Adrenal gland (tissue), 5 donors: ENCODE measurements at regions not wholly inside any gene's neighbourhood (a gene's known extent, or its start where the extent isn't known, plus 50 kb on each side); places are given as distances from the start of the nearest gene placed in this dataset.

ENCODE experiments used
- POLR2A ChIP-seq, 2 donors: fragments of 450-650 bp; IDR thresholded peaks; one replicate each; pipeline ENCODE4 v1.6.1; 2017; ENCODE audit warnings: antibody characterized with exemption in 2 of 2, mild to moderate bottlenecking in 2 of 2, moderate library complexity in 1 of 2
- TF ChIP-seq, protein P1 (sequence below), 6 experiments: fragments of 450-650 bp in 4 of 6; fragments of 200-600 bp in 2 of 6; sonication (generic) in 1 of 6; IDR thresholded peaks; 1 replicate in 5 of 6; 2 replicates in 1 of 6; pipeline versions ENCODE4 v1.5.1 to v1.8.0; 2016 to 2021; ENCODE audit warnings: antibody characterized with exemption in 6 of 6, mild to moderate bottlenecking in 2 of 6, moderate library complexity in 1 of 6
- donor health status: DM: no; HTN: no; CAD: no.

DNA sequence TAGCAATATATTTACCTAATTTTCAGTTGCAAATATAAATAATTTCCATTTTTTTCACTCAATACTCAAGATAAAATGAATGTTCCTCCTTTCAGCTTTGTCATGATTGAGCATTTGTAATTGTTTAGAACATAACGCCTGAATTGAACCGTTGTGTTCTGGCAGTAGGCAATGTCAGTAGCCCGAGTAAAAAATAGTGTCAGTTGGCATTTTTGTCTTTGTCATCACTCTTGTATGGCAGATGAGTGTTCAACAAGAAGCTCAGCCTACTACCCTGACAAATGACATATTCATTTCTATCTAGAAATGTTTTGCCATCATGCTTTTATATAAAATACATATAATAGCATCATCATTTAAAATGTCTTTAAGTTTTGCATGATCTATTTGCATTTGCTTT lies 691.4 kb upstream of the NCAM2 start:
- TF ChIP-seq, protein P1, sequence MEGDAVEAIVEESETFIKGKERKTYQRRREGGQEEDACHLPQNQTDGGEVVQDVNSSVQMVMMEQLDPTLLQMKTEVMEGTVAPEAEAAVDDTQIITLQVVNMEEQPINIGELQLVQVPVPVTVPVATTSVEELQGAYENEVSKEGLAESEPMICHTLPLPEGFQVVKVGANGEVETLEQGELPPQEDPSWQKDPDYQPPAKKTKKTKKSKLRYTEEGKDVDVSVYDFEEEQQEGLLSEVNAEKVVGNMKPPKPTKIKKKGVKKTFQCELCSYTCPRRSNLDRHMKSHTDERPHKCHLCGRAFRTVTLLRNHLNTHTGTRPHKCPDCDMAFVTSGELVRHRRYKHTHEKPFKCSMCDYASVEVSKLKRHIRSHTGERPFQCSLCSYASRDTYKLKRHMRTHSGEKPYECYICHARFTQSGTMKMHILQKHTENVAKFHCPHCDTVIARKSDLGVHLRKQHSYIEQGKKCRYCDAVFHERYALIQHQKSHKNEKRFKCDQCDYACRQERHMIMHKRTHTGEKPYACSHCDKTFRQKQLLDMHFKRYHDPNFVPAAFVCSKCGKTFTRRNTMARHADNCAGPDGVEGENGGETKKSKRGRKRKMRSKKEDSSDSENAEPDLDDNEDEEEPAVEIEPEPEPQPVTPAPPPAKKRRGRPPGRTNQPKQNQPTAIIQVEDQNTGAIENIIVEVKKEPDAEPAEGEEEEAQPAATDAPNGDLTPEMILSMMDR (IDR thresholded peaks at IDR 0.05): no peak
- no peak for TF ChIP-seq POLR2A (IDR thresholded peaks at IDR 0.05)
